IPS-20b (cell line): ENCODE measurements at regions not wholly inside any gene's neighbourhood (a gene's known extent, or its start where the extent isn't known, plus 50 kb on each side); places are given as distances from the start of the nearest gene placed in this dataset.

ENCODE experiments used
- H3K27ac ChIP-seq: one replicate; pipeline ENCODE4 v1.5.1; 2013; ENCODE audit warnings: low read length
- H3K27me3 ChIP-seq: 2 replicates; pipeline ENCODE4 v1.6.1; 2013; ENCODE audit warnings: mild to moderate bottlenecking, low read length, inconsistent platforms; ENCODE audit not compliant: insufficient read depth
- H3K36me3 ChIP-seq: 2 replicates; pipeline ENCODE4 v1.6.1; 2013; ENCODE audit warnings: low read depth, mild to moderate bottlenecking, inconsistent platforms, low read length, moderate library complexity; ENCODE audit not compliant: insufficient read depth
- H3K4me1 ChIP-seq: 2 replicates; pipeline ENCODE4 v1.6.1; 2013; ENCODE audit warnings: mild to moderate bottlenecking, control low read depth, inconsistent platforms, low read length, moderate library complexity; ENCODE audit not compliant: insufficient read depth
- H3K4me3 ChIP-seq: 2 replicates; pipeline ENCODE4 v1.5.1; 2013; ENCODE audit warnings: mild to moderate bottlenecking, low read length, inconsistent platforms
- H3K9ac ChIP-seq: 2 replicates; pipeline ENCODE4 v1.6.1; 2013; ENCODE audit warnings: low read depth, mild to moderate bottlenecking, inconsistent platforms, low read length, moderate library complexity
- H3K9me3 ChIP-seq: 2 replicates; pipeline ENCODE4 v1.6.1; 2013; ENCODE audit warnings: mild to moderate bottlenecking, low read depth, low read length, inconsistent platforms; ENCODE audit not compliant: insufficient read depth

DNA sequence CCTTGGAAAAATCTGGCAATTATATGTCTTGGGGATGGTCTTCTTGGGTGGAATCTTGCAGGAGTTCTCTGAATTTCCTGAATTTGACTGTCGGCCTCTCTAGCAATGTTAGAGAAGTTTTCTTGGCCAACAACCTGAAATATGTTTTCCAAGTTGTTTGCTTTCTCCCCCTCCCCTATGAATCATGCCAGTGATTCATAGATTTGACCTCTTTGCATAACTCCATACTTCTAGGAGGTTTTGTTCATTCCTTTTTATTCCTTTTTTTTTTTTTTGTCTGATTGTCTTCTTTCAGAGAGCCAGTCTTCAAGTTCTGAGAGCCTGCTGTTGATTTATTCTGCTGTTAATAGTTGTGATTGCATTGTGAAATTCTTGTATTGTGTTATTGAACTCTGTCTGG lies 56.7 kb upstream of the SLC44A1 start:
- H3K27ac ChIP-seq: no peak overlapping the region
- no peak overlapping the region for H3K9ac ChIP-seq
- H3K36me3 ChIP-seq: no peaks in the 10 kb centered on the region
- no peaks in the 10 kb centered on the region for H3K27me3 ChIP-seq
- H3K4me3 ChIP-seq: no peak overlapping the region
- H3K4me1 ChIP-seq: no peaks in the 10 kb centered on the region
- no peaks in the 10 kb centered on the region for H3K9me3 ChIP-seq

DNA sequence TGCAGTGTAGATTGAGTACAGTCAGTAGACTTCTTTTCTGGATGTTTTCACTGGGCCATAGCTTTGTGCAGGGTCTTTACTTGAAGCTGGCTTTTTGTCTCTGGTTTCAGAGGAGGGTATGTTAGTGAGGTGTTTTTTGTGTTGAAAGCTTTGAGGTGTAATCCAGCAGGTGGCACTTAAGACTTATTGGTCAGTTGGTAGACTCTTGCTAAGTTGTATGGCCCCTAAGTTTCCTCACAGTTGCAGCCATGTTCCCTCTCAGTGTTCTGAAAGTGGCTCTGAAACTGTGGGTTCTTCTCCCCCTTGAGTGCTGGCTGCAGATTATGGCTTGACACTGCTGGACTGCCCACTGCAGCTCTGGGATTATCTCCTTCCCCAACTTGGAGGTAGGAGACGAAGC lies 55.7 kb upstream of the SLC44A1 start:
- Histone ChIP-seq H3K36me3 (no peaks in the 10 kb centered on the region), H3K9me3 (no peaks in the 10 kb centered on the region), H3K4me3 (no peak overlapping the region), H3K4me1 (no peaks in the 10 kb centered on the region), H3K27ac (no peak overlapping the region), H3K27me3 (no peaks in the 10 kb centered on the region), H3K9ac (no peak overlapping the region)

DNA sequence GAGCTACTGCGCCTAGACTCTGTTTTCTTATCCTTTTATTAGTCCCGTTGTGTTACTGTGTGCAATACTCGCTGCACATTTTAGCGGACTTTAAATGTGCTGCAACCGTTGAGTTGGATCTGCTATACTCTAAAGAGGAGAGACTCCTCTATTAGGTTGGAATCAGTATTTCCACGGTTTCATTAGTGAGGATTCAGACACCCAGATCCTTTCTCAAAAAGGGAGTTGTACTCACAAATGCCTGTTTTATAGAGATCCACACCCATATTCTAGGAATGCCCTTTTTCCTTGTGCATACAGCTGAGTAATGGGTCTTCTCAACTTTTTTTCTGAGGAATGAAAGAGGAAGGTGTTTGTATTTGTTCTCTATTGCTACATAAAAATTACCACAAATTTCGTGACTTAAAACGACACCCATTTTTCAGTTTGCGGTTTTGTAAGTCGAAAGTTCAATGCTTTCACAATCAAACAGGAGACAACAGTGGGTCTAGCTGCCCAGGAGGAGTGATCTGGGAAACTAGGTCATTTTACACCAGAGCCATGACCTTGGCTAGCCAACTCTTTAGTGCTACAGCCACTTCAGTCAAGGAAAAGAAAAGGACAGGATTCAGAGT lies 52.8 kb upstream of the SLC44A1 start:
- H3K4me3 ChIP-seq: no peak overlapping the region
- no peak overlapping the region for H3K27ac ChIP-seq
- H3K4me1 ChIP-seq: no peaks in the 10 kb centered on the region
- H3K9ac ChIP-seq: no peak overlapping the region
- no peaks in the 10 kb centered on the region for H3K27me3 ChIP-seq
- no peaks in the 10 kb centered on the region for H3K36me3 ChIP-seq
- H3K9me3 ChIP-seq: no peaks in the 10 kb centered on the region

DNA sequence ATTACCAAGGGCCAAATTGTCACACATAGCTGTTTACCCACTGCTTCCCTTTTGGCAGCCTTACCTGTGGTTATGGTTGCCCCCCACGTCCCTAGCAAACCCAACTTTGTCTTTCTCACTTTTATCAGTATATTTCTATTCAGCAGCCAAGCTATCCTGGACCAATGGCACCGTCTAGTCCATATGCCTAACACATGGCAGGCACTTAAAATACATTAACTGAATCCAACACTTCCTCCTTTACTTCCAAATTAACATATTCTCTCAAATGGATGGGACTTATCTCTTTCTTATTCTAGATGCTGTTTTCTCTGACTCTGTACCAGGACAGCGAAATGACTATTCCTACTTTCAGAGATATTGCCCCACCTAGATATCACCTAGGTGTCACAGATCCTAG lies 50.9 kb upstream of the SLC44A1 start:
- H3K9me3 ChIP-seq: no peaks in the 10 kb centered on the region
- no peaks in the 10 kb centered on the region for H3K36me3 ChIP-seq
- no peak overlapping the region for H3K4me3 ChIP-seq
- no peak overlapping the region for H3K27ac ChIP-seq
- H3K9ac ChIP-seq: no peak overlapping the region
- no peaks in the 10 kb centered on the region for H3K27me3 ChIP-seq
- H3K4me1 ChIP-seq: no peaks in the 10 kb centered on the region

DNA sequence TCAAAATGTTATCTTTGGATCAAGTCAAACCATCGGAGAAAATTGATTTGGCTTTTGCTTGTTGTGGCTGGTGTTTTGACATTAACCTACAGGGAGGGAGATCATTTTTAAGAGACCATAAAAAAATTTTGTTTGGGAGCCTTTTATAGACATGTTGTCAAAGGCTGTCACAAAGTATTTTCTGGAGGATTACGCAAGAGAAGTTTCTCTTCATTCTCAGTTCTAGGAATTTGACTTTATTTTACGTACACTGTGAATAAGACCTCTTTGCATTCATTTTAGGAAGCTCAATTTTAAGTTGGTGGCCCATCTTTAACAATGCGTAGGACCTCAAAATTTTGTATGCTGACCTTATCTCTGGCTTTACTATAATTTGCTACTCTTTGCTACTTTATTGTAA lies 50.2 kb upstream of the SLC44A1 start:
- Histone ChIP-seq H3K36me3 (no peaks in the 10 kb centered on the region), H3K9me3 (no peaks in the 10 kb centered on the region), H3K9ac (no peak overlapping the region), H3K27ac (no peak overlapping the region), H3K4me3 (no peak overlapping the region), H3K4me1 (no peaks in the 10 kb centered on the region), H3K27me3 (no peaks in the 10 kb centered on the region)
